ENCODE measurements at regions not wholly inside any gene's neighbourhood (a gene's known extent, or its start where the extent isn't known, plus 50 kb on each side); places are given as distances from the start of the nearest gene placed in this dataset.
"Not testable (repeated sequence)": the region's sequence is repeated elsewhere in the genome, so short reads cannot be mapped to it uniquely, and the experiment has no call there.

GRCh38 chr5:58018016-58018415, 441.9 kb downstream of the PLK2 start:
- no peak for DNase-seq (ENCODE audit: low read depth)

- DNase-seq (ENCODE audit: low read depth): no peak
Observed at GRCh38 chr5:58016877-58017276, 443.0 kb downstream of the PLK2 start.

GRCh38 chr5:58016358-58016757, 443.5 kb downstream of the PLK2 start:
- no peak for DNase-seq (ENCODE audit: low read depth)

GRCh38 chr5:58015175-58015574, 444.7 kb downstream of the PLK2 start:
- no peak for DNase-seq (ENCODE audit: low read depth)

- no peak for DNase-seq (ENCODE audit: low read depth)
Observed at GRCh38 chr5:58013542-58014258, 446.2 kb downstream of the PLK2 start.

GRCh38 chr5:58012801-58013315, 447.0 kb downstream of the PLK2 start:
- no peak for DNase-seq (ENCODE audit: low read depth)

GRCh38 chr5:58012102-58012501, 447.8 kb downstream of the PLK2 start:
- no peak for DNase-seq (ENCODE audit: low read depth)

- DNase-seq (ENCODE audit: low read depth): no peak
Observed at GRCh38 chr5:58011301-58011700, 448.6 kb downstream of the PLK2 start.

GRCh38 chr5:58009754-58010153, 450.1 kb downstream of the PLK2 start:
- no peak for DNase-seq (ENCODE audit: low read depth)

- DNase-seq (ENCODE audit: low read depth): no peak
Observed at GRCh38 chr5:58002323-58002722, 457.6 kb downstream of the PLK2 start.

- no peak for DNase-seq (ENCODE audit: low read depth)
Observed at GRCh38 chr5:57993866-57994265, 466.0 kb downstream of the PLK2 start.

- no peak for DNase-seq (ENCODE audit: low read depth)
Observed at GRCh38 chr5:57989378-57989777, 470.5 kb downstream of the PLK2 start.

- no peak for DNase-seq (ENCODE audit: low read depth)
Observed at GRCh38 chr5:57988813-57989212, 471.1 kb downstream of the PLK2 start.

- no peak for DNase-seq (ENCODE audit: low read depth)
Observed at GRCh38 chr5:57987552-57987951, 472.3 kb downstream of the PLK2 start.

GRCh38 chr5:57986761-57987341, 473.0 kb downstream of the PLK2 start:
- no peak for DNase-seq (ENCODE audit: low read depth)

- no peak for DNase-seq (ENCODE audit: low read depth)
Observed at GRCh38 chr5:57983426-57983825, 476.5 kb downstream of the PLK2 start.

- DNase-seq (ENCODE audit: low read depth): no peak
Observed at GRCh38 chr5:57979671-57980070, 480.2 kb downstream of the PLK2 start.

GRCh38 chr5:57976506-57976905, 483.4 kb downstream of the PLK2 start:
- no peak for DNase-seq (ENCODE audit: low read depth)

GRCh38 chr5:57972099-57972498, 487.8 kb downstream of the PLK2 start:
- DNase-seq (ENCODE audit: low read depth): not testable (repeated sequence)

- DNase-seq (ENCODE audit: low read depth): no peak
Observed at GRCh38 chr5:57960569-57960968, 478.0 kb upstream of the ACTBL2 start.

- DNase-seq (ENCODE audit: low read depth): no peak
Observed at GRCh38 chr5:57956636-57957035, 474.0 kb upstream of the ACTBL2 start.

GRCh38 chr5:57955511-57955910, 472.9 kb upstream of the ACTBL2 start:
- no peak for DNase-seq (ENCODE audit: low read depth)

- no peak for DNase-seq (ENCODE audit: low read depth)
Observed at GRCh38 chr5:57953792-57954191, 471.2 kb upstream of the ACTBL2 start.

Data from stimulated activated CD8-positive, alpha-beta memory T cell treated with anti-CD3 and anti-CD28 coated beads, Interleukin-12 subunit alpha, Interleukin-12 subunit beta, amount 100 ng/mL, for 1 hour (primary cell).